Skeletal muscle satellite cell (primary cell): ENCODE measurements at regions not wholly inside any gene's neighbourhood (a gene's known extent, or its start where the extent isn't known, plus 50 kb on each side); places are given as distances from the start of the nearest gene placed in this dataset.

ENCODE experiments used
- H3K27me3 ChIP-seq: 2 replicates; pipeline ENCODE4 v1.7.0; 2013; ENCODE audit warnings: low read length; ENCODE audit not compliant: control insufficient read depth, insufficient read depth
- H3K36me3 ChIP-seq: 2 replicates; pipeline ENCODE4 v1.7.0; 2013; ENCODE audit warnings: mild to moderate bottlenecking, control low read depth, low read length; ENCODE audit not compliant: insufficient read depth
- H3K4me1 ChIP-seq: 2 replicates; pipeline ENCODE4 v1.7.0; 2013; ENCODE audit warnings: low read length; ENCODE audit not compliant: control insufficient read depth, insufficient read depth
- H3K4me2 ChIP-seq: 2 replicates; pipeline ENCODE4 v1.7.0; 2013; ENCODE audit warnings: mild to moderate bottlenecking, low read length
- H3K4me3 ChIP-seq: 2 replicates; pipeline ENCODE4 v1.7.0; 2013; ENCODE audit warnings: low read length
- H3K9ac ChIP-seq: 2 replicates; pipeline ENCODE4 v1.7.0; 2013; ENCODE audit warnings: mild to moderate bottlenecking, low read depth, low read length, moderate library complexity
- H3K9me3 ChIP-seq: replicated peaks from 2 replicates; pipeline ENCODE4 v1.7.0; 2013; ENCODE audit warnings: mild to moderate bottlenecking, control low read depth, low read length

GRCh38 chr6:168874637-168875036, 379.0 kb downstream of the THBS2 start:
- Histone ChIP-seq H3K9ac (no peak overlapping the region), H3K4me3 (no peak overlapping the region), H3K36me3 (no peaks in the 10 kb centered on the region), H3K9me3 (no peaks in the 10 kb centered on the region), H3K4me1 (no peaks in the 10 kb centered on the region), H3K27me3 (peaks cover 3% of the 10 kb centered on the region), H3K4me2 (no peak overlapping the region)

DNA sequence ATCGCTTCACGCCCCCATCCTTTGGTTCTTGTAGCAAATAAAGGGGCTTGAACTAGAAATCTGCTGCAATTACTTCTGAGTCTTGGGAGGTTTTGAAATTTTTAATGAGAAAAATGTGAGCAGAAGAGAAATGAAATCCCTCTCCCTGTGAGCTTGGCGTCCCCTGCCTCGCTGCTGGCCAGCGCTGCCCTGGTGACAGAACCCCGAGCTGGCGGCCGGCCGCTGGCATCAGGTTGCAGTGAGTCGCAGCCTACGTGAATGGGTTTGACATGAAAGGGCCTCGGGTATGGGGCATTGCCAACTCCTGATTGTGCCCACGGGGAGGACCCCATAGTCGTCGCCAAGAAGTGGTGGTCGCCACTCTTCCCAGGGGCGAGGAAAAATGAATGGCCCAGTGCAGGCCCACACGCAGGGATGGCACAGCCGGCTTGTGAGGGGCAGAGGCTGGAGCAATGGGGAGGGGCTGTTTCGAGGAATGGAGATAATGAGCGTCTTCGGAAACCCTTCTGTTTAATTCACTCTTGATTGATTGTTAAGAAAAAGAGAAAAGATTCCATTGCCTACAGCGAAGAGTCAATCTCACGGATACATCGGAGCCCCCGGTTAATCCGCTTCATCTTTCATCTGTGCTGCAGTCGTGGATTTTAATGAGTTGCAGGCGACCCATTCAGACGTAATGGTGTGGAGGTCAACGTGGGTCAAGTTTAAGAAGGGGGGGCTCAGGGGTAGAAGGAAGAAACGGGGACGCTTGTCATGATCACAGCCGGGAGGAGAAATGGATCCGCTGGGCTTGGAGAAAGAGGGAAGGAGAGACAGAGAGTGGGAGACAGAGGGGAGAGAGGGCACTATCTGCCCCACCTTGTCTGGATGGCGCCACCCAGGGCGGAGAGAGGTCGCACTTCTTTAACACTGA, 380.1 kb downstream of the THBS2 start:
- Histone ChIP-seq H3K27me3 (peaks cover 3% of the 10 kb centered on the region), H3K9ac (no peak overlapping the region), H3K4me2 (no peak overlapping the region), H3K4me3 (no peak overlapping the region), H3K4me1 (no peaks in the 10 kb centered on the region), H3K36me3 (no peaks in the 10 kb centered on the region), H3K9me3 (no peaks in the 10 kb centered on the region)

GRCh38 chr6:168871642-168872315, 381.9 kb downstream of the THBS2 start:
- no peak overlapping the region for H3K4me3 ChIP-seq
- no peaks in the 10 kb centered on the region for H3K36me3 ChIP-seq
- H3K4me1 ChIP-seq: no peaks in the 10 kb centered on the region
- H3K9me3 ChIP-seq: no peaks in the 10 kb centered on the region
- no peak overlapping the region for H3K9ac ChIP-seq
- H3K27me3 ChIP-seq: no peaks in the 10 kb centered on the region
- no peak overlapping the region for H3K4me2 ChIP-seq

DNA sequence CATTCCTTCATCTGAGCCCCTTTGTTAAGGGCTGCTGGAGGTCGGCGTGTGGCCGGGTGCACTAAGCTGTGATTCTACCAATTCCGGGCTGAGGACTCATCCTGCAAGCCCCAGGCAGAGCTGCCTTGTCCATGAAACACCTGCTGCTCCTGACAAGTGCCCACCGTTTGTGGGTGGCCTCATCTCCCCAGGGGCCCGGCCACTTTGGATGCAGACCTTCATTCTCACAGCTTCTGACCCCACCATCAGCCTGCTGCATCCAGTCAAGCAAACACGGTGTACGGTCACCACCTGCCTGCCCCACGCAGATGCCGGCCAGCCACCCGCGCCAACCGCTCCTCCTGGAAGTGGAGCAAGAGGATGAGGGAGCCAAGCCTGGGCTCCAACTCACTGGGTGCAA, 382.7 kb downstream of the THBS2 start:
- Histone ChIP-seq H3K27me3 (no peaks in the 10 kb centered on the region), H3K4me3 (no peak overlapping the region), H3K36me3 (no peaks in the 10 kb centered on the region), H3K9ac (no peak overlapping the region), H3K4me2 (no peak overlapping the region), H3K9me3 (no peaks in the 10 kb centered on the region), H3K4me1 (no peaks in the 10 kb centered on the region)

DNA sequence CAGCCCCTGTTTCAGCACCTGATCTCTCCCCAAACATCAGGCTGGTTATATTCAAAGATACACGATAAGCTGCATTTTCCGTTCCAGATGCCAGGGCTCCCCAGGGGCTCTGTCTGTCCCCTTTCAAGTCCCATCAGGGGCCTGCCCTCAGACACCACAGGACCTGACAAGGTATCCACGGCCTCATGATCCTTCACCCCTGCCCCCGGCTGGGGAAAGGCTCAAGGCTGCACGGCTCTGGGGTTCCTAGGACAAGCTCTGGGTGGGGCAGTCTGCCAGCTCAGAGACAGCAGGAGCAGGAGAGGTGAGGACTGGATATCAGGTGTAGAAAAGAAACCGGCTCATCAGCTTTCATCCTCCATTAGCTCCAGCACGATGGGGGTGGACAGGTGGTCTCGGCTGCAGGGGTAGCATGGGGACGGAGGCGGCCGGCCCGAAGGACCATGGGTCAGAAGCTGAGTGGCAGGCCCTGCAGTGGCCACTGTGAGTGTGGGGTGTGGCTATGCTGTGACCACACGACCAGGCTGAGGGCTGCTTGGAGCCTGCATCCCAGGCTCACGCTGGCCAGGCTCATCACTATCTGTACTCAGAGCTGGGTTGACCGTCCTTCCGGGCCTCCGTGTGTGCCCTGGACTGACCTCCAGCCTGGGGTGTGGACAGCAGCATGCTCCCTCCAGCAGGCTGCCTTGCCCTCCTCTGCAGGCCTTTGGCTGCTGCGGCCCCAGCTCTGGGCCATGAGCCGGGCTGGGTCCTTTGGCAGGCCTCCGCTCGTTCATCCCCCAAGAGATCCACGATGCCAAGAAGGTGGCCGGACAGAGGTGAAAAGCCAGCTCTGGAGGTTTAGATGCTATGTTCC, 386.2 kb downstream of the THBS2 start:
- no peak overlapping the region for H3K4me2 ChIP-seq
- no peaks in the 10 kb centered on the region for H3K9me3 ChIP-seq
- no peaks in the 10 kb centered on the region for H3K36me3 ChIP-seq
- no peaks in the 10 kb centered on the region for H3K27me3 ChIP-seq
- no peak overlapping the region for H3K4me3 ChIP-seq
- H3K4me1 ChIP-seq: no peaks in the 10 kb centered on the region
- H3K9ac ChIP-seq: no peak overlapping the region

GRCh38 chr6:168866534-168866933, 387.1 kb downstream of the THBS2 start:
- H3K36me3 ChIP-seq: no peaks in the 10 kb centered on the region
- H3K4me2 ChIP-seq: no peak overlapping the region
- H3K9me3 ChIP-seq: no peaks in the 10 kb centered on the region
- no peaks in the 10 kb centered on the region for H3K27me3 ChIP-seq
- no peaks in the 10 kb centered on the region for H3K4me1 ChIP-seq
- no peak overlapping the region for H3K9ac ChIP-seq
- no peak overlapping the region for H3K4me3 ChIP-seq

GRCh38 chr6:168865522-168865921, 388.1 kb downstream of the THBS2 start:
- no peak overlapping the region for H3K4me2 ChIP-seq
- H3K9ac ChIP-seq: no peak overlapping the region
- H3K4me3 ChIP-seq: no peak overlapping the region
- H3K4me1 ChIP-seq: no peaks in the 10 kb centered on the region
- H3K36me3 ChIP-seq: no peaks in the 10 kb centered on the region
- no peaks in the 10 kb centered on the region for H3K9me3 ChIP-seq
- H3K27me3 ChIP-seq: no peaks in the 10 kb centered on the region

DNA sequence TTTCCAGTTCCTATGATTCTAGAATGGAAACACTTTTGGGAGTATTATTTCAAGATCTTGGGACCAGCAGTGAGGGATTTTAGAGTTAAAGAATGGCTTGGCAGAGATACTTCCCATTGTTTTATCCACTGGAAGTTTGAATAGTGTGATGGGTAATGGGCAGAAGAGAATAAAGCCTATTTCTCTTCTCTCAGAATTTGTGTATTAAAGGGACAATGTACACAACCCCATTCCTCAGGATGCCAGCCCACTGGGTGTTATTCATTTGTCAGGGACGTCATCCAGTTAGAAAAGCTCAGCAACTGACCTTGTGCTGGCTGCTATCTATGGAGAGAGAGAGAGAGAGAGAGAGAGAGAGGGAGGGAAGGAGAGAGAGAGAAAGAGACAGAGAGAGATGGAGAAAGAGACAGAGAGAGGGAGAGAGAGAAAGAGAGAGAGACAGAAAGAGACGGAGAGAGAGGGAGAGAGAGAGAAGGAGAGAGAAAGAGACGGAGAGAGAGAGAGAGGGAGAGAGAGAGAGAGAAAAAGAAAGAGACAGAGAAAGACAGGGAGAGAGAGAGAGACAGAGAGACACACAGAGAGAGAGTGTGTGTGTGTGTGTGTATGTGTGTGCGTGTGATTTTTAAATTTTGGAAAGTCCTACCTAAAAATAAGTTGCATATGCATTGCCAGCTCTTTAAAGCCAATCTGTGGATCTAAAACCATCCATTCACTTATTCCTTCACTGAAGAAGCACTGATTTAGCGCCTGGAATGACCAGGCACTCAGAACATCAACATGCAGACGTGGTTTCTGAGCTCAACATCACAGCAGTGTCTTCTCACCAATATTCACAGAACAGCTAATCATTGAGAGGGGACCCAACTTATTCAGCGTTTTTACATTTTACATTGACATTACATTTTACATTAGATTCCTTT, 388.8 kb downstream of the THBS2 start:
- Histone ChIP-seq H3K9me3 (no peaks in the 10 kb centered on the region), H3K27me3 (no peaks in the 10 kb centered on the region), H3K4me1 (no peaks in the 10 kb centered on the region), H3K36me3 (no peaks in the 10 kb centered on the region), H3K9ac (no peak overlapping the region), H3K4me2 (no peak overlapping the region), H3K4me3 (no peak overlapping the region)

DNA sequence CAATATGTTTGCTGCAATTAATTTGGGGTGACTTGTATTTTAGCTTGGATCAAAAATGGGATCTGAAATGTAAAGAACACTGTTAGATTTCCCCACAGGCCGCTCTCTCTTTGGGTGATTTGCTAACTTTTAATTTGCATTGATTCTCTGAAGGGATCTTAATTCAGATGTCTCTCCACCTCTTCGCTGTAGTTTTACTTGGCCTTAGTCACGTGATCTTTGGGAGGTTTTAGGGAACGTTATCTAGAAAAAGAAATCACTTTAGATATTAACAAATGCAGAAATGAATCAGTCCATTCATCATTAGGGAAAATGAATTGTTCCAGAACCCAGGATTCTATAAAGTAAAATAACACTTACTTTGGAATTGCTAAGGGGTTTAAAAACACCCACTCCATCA, 390.2 kb downstream of the THBS2 start:
- Histone ChIP-seq H3K4me2 (no peak overlapping the region), H3K36me3 (no peaks in the 10 kb centered on the region), H3K27me3 (no peaks in the 10 kb centered on the region), H3K9ac (no peak overlapping the region), H3K4me1 (no peaks in the 10 kb centered on the region), H3K4me3 (no peak overlapping the region), H3K9me3 (no peaks in the 10 kb centered on the region)

- no peaks in the 10 kb centered on the region for H3K4me1 ChIP-seq
- H3K9me3 ChIP-seq: no peaks in the 10 kb centered on the region
- H3K36me3 ChIP-seq: no peaks in the 10 kb centered on the region
- no peak overlapping the region for H3K4me3 ChIP-seq
- no peak overlapping the region for H3K9ac ChIP-seq
- no peaks in the 10 kb centered on the region for H3K27me3 ChIP-seq
- no peak overlapping the region for H3K4me2 ChIP-seq
Measured at GRCh38 chr6:168862346-168862980, 391.2 kb downstream of the THBS2 start.
